ENCODE measurements at regions not wholly inside any gene's neighbourhood (a gene's known extent, or its start where the extent isn't known, plus 50 kb on each side); places are given as distances from the start of the nearest gene placed in this dataset.

DNA sequence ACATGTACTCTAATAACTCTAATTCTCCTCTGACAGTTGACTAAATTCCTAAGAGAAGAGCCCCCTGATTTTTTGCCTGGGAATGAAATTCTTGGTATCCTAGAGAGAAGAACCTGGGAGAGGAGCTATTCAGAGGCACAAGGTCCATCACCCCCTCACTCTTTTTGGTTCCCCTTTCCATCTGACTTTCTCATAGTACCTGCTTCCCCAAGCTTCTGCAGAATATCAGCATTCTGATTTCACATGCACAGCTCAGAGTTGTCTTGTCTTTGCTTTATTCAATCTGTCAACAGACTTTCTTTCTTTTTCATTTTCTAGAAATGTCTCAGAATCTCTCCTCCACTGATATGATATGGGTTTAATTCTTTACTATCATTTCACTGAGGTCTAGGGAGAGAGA is 141.5 kb upstream of the FBXL17 start:
- TF ChIP-seq TAF1 (IDR thresholded peaks at IDR 0.05; ENCODE audit: borderline replicate concordance, low read depth, low read length) (no peak), POLR2AphosphoS5 (IDR thresholded peaks at IDR 0.05; ENCODE audit: low read depth, low read length) (no peak), POLR2A (IDR thresholded peaks at IDR 0.05; ENCODE audit: low read depth, low read length) (no peak)

Data from GM12892 (cell line).